Neural crest cell (in vitro differentiated cells): ENCODE measurements at regions not wholly inside any gene's neighbourhood (a gene's known extent, or its start where the extent isn't known, plus 50 kb on each side); places are given as distances from the start of the nearest gene placed in this dataset.

ENCODE experiments used
- DNase-seq: peaks from one replicate; pipeline ENCODE4 v3.0.0; 2021; ENCODE audit warnings: low read depth, mixed read lengths, low spot score
- H3K27ac Mint-ChIP-seq: one replicate; pipeline ENCODE4 v1.8.0; 2021; ENCODE audit warnings: mild to moderate bottlenecking, mixed read lengths; ENCODE audit not compliant: unreplicated experiment
- H3K27me3 Mint-ChIP-seq: 2 replicates; pipeline ENCODE4 v1.8.0; 2021; ENCODE audit warnings: low read depth, mild to moderate bottlenecking, mixed read lengths
- H3K36me3 Mint-ChIP-seq: 2 replicates; pipeline ENCODE4 v1.8.0; 2021; ENCODE audit warnings: low read depth, mild to moderate bottlenecking, mixed read lengths
- H3K4me1 Mint-ChIP-seq: 2 replicates; pipeline ENCODE4 v1.8.0; 2021; ENCODE audit warnings: mixed read lengths
- H3K4me3 Mint-ChIP-seq: one replicate; pipeline ENCODE4 v1.8.0; 2021; ENCODE audit warnings: mild to moderate bottlenecking, mixed read lengths
- H3K9me3 Mint-ChIP-seq: 2 replicates; pipeline ENCODE4 v1.8.0; 2021; ENCODE audit warnings: mixed read lengths
- CTCF ChIP-seq: fragments of 200-600 bp; sonication (generic); conservative IDR thresholded peaks from 2 replicates; pipeline ENCODE4 v1.5.0; 2021; ENCODE audit warnings: antibody characterized with exemption, mild to moderate bottlenecking

- H3K36me3 Mint-ChIP-seq = no peaks in the 10 kb centered on the region
- H3K27me3 Mint-ChIP-seq = no peaks in the 10 kb centered on the region
- H3K4me3 Mint-ChIP-seq = no peak overlapping the region
- no peaks in the 10 kb centered on the region for H3K4me1 Mint-ChIP-seq
- DNase-seq = no peak
- TF ChIP-seq CTCF = no peak
- no peak overlapping the region for H3K27ac Mint-ChIP-seq
- no peaks in the 10 kb centered on the region for H3K9me3 Mint-ChIP-seq
These were observed 987.5 kb upstream of the NCAM2 start for GRCh38 chr21:20010691-20011200.

GRCh38 chr21:20013851-20014250 is 984.4 kb upstream of the NCAM2 start:
- no peak for TF ChIP-seq CTCF
- Mint-ChIP-seq H3K36me3 (peaks cover 2% of the 10 kb centered on the region), H3K9me3 (peaks cover 1% of the 10 kb centered on the region), H3K4me3 (no peak overlapping the region), H3K27me3 (no peaks in the 10 kb centered on the region), H3K27ac (no peak overlapping the region), H3K4me1 (peaks cover 9% of the 10 kb centered on the region)
- no peak for DNase-seq

GRCh38 chr21:20016435-20017005 is 981.7 kb upstream of the NCAM2 start:
- Mint-ChIP-seq H3K4me1 (peaks cover 9% of the 10 kb centered on the region), H3K27ac (no peak overlapping the region), H3K36me3 (peaks cover 2% of the 10 kb centered on the region), H3K9me3 (peaks cover 2% of the 10 kb centered on the region), H3K27me3 (no peaks in the 10 kb centered on the region), H3K4me3 (no peak overlapping the region)
- TF ChIP-seq CTCF = no peak
- no peak for DNase-seq

- Mint-ChIP-seq H3K4me3 (no peak overlapping the region), H3K9me3 (peaks cover 4% of the 10 kb centered on the region), H3K27ac (no peak overlapping the region), H3K4me1 (peaks cover 9% of the 10 kb centered on the region), H3K27me3 (no peaks in the 10 kb centered on the region), H3K36me3 (peaks cover 2% of the 10 kb centered on the region)
- no peak for TF ChIP-seq CTCF
- no peak for DNase-seq
These were observed 978.2 kb upstream of the NCAM2 start for GRCh38 chr21:20020026-20020425.

- Mint-ChIP-seq H3K9me3 (peaks cover 4% of the 10 kb centered on the region), H3K27me3 (no peaks in the 10 kb centered on the region), H3K4me3 (no peak overlapping the region), H3K4me1 (no peaks in the 10 kb centered on the region), H3K27ac (no peak overlapping the region), H3K36me3 (no peaks in the 10 kb centered on the region)
- no peak for DNase-seq
- no peak for TF ChIP-seq CTCF
These were observed 975.0 kb upstream of the NCAM2 start for GRCh38 chr21:20023193-20023592.

- no peak overlapping the region for H3K27ac Mint-ChIP-seq
- H3K9me3 Mint-ChIP-seq = peaks cover 2% of the 10 kb centered on the region
- no peak for TF ChIP-seq CTCF
- H3K36me3 Mint-ChIP-seq = no peaks in the 10 kb centered on the region
- no peaks in the 10 kb centered on the region for H3K4me1 Mint-ChIP-seq
- H3K27me3 Mint-ChIP-seq = no peaks in the 10 kb centered on the region
- H3K4me3 Mint-ChIP-seq = no peak overlapping the region
- no peak for DNase-seq
These were observed 973.5 kb upstream of the NCAM2 start for GRCh38 chr21:20024741-20025140.
